IPS DF 4.7 (cell line): ENCODE measurements at regions not wholly inside any gene's neighbourhood (a gene's known extent, or its start where the extent isn't known, plus 50 kb on each side); places are given as distances from the start of the nearest gene placed in this dataset.
"Not testable (repeated sequence)": the region's sequence is repeated elsewhere in the genome, so short reads cannot be mapped to it uniquely, and the experiment has no call there.

ENCODE experiments used
- DNase-seq: peaks from one replicate; pipeline ENCODE4 v3.0.0-alpha.2; 2013; ENCODE audit warnings: low spot score; ENCODE audit errors: extremely low read depth

DNA sequence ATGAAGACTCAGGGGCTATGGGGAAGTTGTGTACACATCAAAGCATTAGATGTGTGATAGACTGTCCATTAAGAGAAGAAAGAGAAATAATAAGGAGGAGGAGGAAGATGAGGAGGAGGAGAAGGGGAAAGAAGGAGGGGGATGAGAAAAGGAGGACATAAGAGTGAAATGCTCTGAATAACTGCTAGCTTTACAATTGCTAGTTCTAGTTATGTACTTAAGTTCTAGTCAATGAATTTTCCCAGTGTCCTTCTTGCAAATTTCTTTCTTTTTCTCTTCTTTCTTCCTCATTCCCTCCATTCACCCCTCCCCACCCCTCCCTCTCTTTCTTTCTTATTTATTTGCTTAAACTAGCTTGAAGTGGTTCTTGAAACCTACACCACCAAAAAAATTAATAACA lies 534.9 kb upstream of the GRAMD2B start:
- no peak for DNase-seq

DNA sequence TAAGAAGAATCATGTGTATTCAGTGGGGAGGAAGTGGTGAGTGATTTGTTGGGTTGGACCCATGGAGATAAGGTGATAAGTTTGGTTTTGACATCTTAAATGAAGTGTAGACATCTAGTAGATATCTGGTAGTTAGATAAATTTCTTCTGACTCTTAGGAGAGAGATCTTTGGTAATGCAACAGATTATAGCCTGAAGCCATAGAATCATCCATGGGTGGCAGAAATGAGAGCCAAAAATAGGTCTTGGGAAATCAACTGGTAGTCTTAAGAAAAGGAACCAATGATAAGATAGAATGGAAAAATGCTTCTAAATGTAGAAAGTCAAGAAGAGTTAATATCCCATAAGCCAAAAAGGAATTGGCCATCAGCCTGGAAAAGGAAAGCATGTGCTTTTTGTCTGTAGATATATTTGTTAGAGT lies 532.7 kb upstream of the GRAMD2B start:
- DNase-seq: no peak

DNA sequence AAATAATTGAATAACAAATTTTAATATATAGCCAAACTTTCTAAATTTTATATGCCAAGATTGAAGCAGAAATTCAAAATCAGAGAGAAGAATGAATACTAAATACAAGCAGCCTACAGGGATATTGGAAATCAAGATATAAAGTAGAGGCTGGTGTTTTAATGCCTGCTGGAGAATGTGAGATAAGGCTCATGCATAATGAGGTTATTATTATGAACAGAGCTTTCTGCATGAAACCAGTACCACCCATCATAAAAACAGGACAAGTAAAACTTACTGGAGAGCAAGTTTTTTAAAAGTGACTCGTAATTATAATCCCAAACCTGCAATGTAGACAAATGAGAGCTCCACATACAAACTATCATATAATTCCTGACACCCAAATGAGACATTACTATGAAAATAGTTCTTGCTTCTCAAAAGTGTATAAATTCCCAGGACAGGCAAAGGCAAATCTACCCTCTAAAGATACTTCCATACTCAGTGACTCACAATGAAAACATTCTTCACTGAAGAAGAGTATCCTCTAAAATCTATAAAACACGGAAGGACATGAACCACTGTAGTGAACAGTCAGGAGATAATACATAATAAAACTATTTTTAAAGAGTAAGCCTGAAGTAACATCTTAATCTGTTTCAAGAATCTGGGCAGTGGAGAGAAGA lies 532.0 kb upstream of the GRAMD2B start:
- no peak for DNase-seq

DNA sequence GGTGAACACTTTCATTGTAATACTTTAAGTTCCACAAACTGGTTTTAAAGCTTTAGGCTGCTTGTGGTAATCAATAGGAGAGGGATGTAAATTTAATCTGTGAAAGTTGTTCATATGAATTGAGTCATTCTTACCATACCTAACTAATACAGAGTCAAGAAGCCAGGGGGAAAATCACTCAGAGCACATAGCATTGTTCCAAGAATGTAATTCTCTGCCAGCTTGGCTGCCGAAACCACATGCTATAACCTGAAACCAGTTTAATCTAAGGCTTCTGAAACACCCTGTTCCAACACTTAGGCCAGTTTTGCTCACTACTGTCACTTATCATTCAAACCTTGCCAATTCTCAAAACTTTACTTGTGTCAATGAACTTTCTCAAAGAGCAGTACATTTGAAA lies 528.8 kb upstream of the GRAMD2B start:
- no peak for DNase-seq

- DNase-seq: no peak
Measured at GRCh38 chr5:125896368-125896767, 526.8 kb upstream of the GRAMD2B start.

DNA sequence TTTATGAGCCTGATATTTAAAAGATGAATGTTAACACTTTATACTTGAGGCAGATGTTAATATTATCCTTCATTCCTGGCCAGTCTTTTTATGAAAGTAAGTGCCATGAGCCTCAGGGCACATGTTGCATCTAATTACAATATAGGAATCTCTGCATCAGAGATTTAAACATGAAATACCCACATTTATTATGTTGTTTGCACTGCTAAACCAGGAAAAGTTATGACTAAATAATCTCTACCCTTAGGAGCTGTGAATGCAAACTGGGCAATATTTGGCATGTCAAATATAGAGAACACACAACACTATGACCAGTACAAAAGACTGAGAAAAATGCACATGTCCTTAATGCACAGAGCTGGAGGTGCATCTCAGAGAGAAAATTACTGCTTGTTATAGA lies 526.1 kb upstream of the GRAMD2B start:
- no peak for DNase-seq

DNA sequence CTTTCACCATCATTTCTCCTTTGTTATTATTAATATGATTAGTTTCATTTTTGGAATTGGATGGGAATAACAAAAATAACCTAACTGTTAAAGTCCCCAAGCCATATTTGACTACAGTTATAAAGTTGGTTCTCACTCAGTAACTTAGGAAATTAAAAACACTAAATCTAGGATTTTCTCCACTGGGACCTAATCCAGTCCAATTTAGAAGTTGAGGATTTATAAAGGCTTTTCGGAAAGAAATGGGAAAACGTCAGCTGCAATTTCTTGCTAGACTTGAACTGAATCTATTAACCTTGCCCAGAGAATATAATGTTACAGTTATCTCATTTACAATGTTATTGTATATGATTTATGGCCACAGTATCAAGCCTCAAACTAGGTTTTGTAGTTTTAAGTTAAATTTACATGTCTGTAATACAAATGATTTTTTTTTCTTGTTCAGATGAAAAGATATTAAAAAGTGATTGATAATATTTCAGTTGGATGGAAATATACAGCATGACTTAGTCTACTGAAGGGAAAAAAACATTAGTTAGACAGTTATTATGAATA lies 524.3 kb upstream of the GRAMD2B start:
- DNase-seq: no peak

DNA sequence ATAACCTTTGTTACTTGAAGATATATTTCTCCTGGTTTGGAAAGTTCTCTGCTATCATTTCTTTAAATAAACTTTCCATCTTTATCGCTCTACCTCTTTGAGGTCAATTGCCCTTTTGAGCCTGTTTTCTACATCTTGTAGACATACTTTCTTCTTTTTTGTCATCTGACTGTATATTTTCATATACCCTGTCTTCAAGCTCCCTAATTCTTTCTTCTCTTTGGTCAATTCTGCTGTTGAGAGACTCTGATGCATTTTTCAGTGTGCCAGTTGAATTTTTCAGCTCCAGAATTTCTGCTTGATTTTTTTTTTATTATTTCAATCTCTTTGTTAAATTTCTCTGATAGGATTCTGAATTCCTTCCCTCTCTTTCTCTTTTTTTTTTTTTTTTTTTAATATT lies 511.2 kb upstream of the GRAMD2B start:
- no peak for DNase-seq

DNA sequence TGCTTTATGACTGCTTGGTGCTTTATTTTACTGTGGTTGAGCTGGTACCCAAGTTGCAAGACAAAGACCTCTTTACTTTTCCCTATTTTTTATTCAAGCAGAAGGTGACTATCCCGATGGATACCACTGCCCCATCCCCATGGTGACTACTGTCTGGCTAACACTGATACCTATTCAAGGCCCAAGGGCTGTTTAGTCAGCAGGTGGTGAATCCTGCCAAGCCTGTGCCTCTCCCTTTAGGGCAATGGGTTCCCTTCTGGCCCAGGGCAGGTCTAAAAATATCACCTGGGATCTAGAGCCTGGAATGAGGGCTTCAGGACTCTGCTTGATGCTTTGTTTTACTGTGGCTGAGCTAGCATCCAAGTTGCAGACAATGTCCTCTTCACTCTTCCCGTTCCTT lies 510.0 kb upstream of the GRAMD2B start:
- no peak for DNase-seq

GRCh38 chr5:125914471-125914870 lies 508.7 kb upstream of the GRAMD2B start:
- DNase-seq: no peak

- DNase-seq: not testable (repeated sequence)
Measured at GRCh38 chr5:125923958-125924357, 499.3 kb upstream of the GRAMD2B start.

- no peak for DNase-seq
Measured at GRCh38 chr5:125926172-125926571, 497.0 kb upstream of the GRAMD2B start.

DNA sequence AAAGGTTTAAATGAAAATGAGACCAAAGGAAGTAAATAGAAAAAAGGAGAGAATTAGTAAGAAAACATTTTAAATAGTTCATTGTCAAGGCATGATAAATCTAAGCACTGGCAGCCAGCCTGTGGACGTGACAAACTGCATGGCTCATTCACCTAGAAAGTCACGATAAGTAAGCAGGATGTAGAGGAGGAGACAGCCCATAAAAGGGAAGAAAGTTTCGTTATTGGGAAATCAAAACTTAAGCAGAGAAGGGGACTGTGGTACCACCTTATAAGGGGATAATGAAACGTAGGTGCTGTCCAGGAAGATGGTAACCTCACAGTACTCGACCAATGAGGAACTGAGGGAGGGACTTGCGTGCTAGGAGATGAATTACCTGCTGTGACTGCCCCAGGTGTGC lies 494.5 kb upstream of the GRAMD2B start:
- DNase-seq: no peak

DNA sequence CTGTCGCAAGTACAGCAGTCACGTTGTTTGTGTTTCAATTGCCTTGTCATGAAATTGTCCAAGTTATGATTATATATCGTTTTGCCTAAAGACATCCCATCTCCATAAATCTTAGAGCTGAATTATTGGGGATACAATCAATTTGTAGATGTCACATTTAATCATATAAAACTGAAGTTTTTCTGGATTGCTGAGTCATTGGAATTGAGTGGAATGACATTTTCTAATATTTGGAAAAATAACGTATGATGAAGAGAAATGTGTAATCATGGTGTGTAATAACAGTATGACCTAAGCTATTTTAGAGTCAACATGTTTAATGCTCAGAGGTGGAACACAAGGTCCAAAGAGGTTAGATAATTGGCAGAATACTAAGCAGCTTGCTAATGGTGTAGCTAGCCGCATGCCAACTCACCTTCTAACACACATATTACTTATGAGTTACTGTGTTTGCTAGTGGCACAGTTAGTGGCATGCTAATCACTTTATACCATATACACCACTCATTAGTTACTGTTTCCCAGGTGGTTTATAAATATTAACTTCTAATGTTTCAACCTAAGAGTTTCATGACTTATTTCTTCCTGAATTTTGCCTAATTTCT lies 473.1 kb upstream of the GRAMD2B start:
- DNase-seq: no peak

- DNase-seq: no peak
Measured at GRCh38 chr5:125961150-125961549, 462.1 kb upstream of the GRAMD2B start.

DNA sequence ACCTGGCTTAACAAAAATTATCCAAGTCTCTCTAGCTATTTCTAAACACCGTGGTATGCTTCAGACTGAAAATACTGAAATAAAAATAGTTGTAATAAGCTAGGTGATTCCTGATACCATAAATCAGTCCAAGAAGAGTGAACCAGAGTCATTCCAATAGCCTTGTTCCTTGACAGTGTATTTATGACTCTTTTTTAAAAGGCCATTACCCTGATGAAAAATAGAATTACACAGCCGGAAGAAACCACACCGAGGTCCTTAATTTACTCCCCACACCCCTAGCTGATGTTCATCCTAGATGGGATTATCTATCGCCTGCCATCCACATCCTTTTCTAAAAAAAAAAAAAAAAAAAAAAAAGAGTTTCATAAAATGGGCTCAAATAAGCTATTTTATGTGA lies 457.6 kb upstream of the GRAMD2B start:
- no peak for DNase-seq

DNA sequence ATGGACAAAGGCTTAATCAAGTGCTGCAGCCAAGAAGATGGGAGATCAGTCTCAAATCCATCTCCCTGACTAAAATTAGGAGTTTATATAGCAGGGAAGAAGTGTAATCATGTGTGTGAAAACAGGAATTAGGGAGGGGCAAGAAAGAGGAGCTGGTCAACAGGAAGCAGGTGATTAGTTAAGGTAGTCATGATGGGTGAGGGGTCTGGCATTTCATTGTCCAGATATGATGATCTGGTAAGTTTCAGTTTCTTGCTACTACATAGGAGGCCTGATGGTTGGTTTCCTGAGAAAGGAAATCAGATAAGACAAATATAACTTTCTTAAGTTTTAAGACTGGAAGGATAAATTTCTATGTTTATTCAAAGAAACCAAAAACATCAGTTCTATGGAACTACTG lies 455.6 kb upstream of the GRAMD2B start:
- DNase-seq: no peak

DNA sequence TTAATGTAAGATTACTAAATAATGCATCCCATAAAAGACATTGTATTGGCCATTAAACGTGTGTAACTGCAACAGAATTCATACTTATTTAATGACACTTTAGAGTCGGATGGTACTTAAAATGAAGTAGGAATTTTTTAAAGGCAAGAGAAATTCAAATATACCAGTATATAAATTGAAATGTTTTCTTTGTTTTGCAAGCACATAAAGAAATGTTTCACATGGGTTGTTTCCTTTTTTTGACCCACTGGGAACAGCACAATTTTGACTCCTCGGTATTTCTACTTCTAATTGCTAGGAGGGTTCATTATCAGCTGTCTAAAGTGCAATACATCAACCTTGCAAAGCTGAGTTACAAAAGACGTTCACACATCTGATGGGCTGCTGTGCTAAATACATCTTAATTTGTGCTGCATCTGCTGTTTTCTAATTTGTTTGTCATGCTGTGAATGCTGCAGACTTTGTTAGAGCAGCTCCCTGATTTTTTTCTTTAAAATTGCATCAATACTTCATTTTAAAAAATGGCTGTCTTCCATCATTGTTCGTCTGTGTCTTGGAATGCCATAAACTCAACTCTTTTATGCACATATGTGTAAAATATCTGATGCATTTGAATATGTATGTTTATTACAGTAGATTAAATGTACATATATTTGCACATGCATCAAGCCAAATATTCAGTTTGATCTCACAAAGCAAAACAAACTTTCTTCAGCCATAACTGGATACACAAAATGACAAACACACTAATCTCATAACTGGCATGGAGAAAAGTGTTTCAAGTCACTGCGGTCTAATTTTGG lies 454.0 kb upstream of the GRAMD2B start:
- no peak for DNase-seq

GRCh38 chr5:125969814-125970171 lies 453.4 kb upstream of the GRAMD2B start:
- no peak for DNase-seq

DNA sequence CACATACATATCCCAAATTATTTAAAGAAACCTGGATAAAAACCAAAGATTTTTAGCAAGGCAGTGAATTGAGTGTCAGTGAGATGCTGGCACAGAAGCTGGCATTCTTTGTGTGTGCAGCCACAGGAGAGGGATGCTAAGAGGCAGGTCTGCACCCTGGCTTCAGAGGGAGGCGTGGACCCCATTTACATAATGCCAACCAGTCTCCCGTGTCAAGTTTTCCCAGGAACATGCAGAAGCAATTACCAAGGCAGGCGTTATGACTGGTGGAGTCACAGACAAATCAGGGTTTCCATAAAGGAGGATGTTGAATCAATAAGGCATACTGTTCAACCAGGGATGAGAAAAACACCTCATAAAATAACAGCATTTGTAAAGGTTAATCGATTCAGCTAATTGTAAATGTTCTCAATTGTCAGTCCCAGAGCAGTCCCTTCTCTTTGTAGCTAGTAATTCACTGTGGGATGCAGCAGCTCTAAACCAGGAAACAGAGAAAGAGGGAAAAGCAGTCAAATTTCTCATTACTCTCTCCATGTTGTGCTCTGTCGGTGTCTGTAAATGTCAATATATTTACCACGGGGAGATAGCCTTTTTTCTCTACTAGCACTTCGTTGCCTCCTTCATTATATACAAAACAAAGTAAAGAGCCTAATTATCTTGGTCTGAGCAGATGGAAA lies 452.4 kb upstream of the GRAMD2B start:
- DNase-seq: no peak

DNA sequence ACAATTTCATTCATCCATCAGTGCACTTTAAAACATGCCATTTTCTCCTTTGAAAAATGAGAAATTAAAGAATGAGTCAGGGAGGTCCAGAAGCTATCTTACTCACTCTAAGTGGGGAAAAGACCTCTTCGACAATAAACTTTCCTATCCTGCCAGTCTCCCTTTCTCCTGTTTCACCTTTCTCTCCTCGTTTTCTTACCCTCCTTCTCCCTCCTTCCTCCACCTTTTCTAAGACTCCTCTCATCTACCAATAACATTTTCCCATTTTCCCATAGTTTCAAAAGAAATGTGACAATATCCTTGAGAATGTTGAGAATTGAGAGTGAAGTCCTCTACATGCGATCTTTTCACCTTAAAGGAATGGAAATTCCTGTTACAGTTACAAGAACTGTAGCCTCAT lies 450.5 kb upstream of the GRAMD2B start:
- DNase-seq: no peak

- no peak for DNase-seq
Measured at GRCh38 chr5:125974679-125975078, 448.5 kb upstream of the GRAMD2B start.
